ENCODE measurements at regions not wholly inside any gene's neighbourhood (a gene's known extent, or its start where the extent isn't known, plus 50 kb on each side); places are given as distances from the start of the nearest gene placed in this dataset.

- TF ChIP-seq CTCF (IDR thresholded peaks at IDR 0.05) (no peak), NR1H2 (CRISPR knock-in tag; IDR thresholded peaks at IDR 0.05) (no peak), ELF4 (CRISPR knock-in tag; IDR thresholded peaks at IDR 0.05; ENCODE audit: low read depth) (no peak), MYBL2 (CRISPR knock-in tag; IDR thresholded peaks at IDR 0.05) (no peak), RELA (CRISPR knock-in tag; IDR thresholded peaks at IDR 0.05; ENCODE audit: borderline replicate concordance) (no peak), JUN (CRISPR knock-in tag; IDR thresholded peaks at IDR 0.05) (no peak), CREB1 (CRISPR knock-in tag; IDR thresholded peaks at IDR 0.05) (no peak)
- TF ChIP-seq, protein P1, sequence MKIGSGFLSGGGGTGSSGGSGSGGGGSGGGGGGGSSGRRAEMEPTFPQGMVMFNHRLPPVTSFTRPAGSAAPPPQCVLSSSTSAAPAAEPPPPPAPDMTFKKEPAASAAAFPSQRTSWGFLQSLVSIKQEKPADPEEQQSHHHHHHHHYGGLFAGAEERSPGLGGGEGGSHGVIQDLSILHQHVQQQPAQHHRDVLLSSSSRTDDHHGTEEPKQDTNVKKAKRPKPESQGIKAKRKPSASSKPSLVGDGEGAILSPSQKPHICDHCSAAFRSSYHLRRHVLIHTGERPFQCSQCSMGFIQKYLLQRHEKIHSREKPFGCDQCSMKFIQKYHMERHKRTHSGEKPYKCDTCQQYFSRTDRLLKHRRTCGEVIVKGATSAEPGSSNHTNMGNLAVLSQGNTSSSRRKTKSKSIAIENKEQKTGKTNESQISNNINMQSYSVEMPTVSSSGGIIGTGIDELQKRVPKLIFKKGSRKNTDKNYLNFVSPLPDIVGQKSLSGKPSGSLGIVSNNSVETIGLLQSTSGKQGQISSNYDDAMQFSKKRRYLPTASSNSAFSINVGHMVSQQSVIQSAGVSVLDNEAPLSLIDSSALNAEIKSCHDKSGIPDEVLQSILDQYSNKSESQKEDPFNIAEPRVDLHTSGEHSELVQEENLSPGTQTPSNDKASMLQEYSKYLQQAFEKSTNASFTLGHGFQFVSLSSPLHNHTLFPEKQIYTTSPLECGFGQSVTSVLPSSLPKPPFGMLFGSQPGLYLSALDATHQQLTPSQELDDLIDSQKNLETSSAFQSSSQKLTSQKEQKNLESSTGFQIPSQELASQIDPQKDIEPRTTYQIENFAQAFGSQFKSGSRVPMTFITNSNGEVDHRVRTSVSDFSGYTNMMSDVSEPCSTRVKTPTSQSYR (CRISPR knock-in tag; IDR thresholded peaks at IDR 0.05) = no peak
These were observed 77.0 kb upstream of the POU3F1 start for GRCh38 chr1:38123356-38124135.

Data from WTC11 (cell line).